GM19193 (cell line): ENCODE measurements at regions not wholly inside any gene's neighbourhood (a gene's known extent, or its start where the extent isn't known, plus 50 kb on each side); places are given as distances from the start of the nearest gene placed in this dataset.

Experiments used
- POLR2A ChIP-seq: IDR thresholded peaks from 4 replicates; pipeline ENCODE4 v1.6.1; 2011; ENCODE audit not compliant: insufficient read depth, insufficient read length; ENCODE audit errors: extremely low read depth

- TF ChIP-seq POLR2A, result no peak
Measured at GRCh38 chr12:131589966-131590365, 120.9 kb upstream of the SFSWAP start.

DNA sequence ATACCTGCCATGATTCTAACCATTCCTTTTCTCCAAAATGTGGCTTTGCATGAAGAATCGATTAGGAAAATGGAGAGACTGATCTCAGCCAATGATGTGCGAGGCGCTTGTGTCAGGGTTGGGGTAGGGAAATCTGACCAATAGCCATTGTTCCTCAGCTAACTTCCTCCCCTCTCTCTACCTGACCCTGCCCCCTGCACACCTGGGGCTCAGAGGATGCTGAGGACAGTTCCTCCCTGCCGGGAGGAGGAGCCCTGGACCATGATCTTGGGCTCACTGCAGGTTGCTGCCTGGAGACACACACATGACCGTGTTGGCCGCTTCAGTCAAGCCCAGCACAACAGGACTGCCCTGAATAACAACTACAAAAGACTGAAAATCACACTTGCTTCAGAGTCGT is 119.8 kb upstream of the SFSWAP start:
- TF ChIP-seq POLR2A, result no peak

DNA sequence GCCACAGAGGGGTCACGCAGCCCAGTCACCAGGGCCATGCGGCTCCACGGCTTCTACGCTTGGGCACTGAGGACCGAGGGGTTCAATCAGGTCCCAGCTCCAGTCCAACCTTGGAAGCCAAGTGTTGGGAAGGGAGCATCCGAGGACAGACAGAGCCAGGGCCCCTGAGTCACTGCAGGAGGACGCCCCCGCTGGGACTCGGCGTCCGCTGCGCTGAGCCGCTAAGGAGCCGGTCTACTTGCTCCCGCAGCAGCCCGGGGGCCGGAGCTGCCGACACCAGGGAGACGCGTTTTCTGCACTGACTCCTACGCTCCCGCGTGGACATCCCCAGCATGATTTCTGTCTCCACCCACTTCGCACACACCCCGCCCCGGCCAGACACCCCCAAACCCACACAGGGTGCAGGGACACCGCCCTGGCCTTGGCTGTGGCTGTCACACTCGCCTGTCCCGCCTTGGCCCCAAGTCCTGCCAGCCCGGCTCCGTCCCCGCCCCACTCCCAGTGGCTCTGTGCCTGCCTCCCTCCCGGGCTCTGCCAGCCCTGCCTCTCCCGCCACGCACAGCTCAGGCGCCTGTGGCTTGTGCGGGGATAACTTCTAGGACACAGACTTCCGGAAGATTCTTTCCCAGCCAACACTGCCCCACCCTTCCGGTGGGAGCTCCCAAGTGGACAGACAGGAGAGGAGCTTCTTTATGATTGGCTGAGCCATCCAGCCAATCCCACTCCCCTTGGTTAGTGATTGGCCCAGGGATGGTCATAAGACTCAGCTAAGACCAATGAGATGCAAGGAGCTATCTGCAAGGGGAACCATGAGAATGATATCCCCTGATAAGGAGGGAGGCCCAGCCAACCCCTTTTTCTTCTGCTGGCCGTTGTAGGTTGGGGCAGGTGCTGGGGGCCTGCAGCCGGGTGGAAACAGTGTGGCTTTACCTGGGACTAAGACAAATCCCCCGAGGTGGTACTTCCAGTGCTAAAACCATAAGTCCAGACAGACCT is 118.9 kb upstream of the SFSWAP start:
- TF ChIP-seq POLR2A, result no peak

DNA sequence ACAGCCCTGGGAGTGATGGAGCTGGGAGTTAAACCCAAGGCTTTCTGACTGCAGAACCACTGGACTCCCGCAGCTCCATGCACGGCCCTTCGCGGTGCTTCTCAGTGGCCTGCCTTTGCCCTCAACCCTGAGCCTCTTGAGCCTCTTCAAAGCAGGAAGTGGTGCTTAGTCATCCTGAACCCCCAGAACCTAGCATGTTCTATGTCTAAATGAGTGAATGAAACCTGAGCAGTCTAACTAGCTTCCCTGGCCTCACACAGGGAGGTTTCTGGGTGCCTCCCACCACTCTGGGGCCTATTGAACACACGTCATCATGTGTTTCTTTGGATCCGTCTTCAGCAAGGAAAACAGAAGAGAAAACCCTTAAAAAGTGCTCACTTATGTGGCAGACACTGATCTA is 117.9 kb upstream of the SFSWAP start:
- no peak for TF ChIP-seq POLR2A

GRCh38 chr12:131593406-131593805 is 117.5 kb upstream of the SFSWAP start:
- no peak for TF ChIP-seq POLR2A

- no peak for TF ChIP-seq POLR2A
Measured at GRCh38 chr12:131596115-131596514, 114.8 kb upstream of the SFSWAP start.

DNA sequence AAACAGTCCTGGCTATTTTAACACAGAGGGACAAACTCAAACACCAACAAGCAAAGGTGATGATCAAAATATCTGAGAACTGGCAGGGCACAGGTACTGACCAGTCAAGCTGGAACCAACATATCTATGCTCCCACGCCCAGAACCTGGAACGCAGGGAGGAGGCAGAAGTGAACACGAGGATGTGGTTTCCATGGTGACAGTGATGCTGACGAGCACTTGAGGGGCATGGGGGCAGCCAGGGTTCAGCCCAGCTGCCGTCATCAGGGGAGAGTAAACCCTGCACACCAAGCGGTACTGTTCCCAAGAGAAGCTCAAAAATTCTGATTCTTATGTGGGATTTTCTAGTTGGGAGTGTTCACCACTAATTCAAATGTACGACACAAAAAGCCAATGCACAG is 113.6 kb upstream of the SFSWAP start:
- no peak for TF ChIP-seq POLR2A

GRCh38 chr12:131598717-131599116 is 112.2 kb upstream of the SFSWAP start:
- TF ChIP-seq POLR2A, result no peak

GRCh38 chr12:131599190-131600159 is 111.4 kb upstream of the SFSWAP start:
- no peak for TF ChIP-seq POLR2A

GRCh38 chr12:131600160-131600532 is 110.7 kb upstream of the SFSWAP start:
- no peak for TF ChIP-seq POLR2A

DNA sequence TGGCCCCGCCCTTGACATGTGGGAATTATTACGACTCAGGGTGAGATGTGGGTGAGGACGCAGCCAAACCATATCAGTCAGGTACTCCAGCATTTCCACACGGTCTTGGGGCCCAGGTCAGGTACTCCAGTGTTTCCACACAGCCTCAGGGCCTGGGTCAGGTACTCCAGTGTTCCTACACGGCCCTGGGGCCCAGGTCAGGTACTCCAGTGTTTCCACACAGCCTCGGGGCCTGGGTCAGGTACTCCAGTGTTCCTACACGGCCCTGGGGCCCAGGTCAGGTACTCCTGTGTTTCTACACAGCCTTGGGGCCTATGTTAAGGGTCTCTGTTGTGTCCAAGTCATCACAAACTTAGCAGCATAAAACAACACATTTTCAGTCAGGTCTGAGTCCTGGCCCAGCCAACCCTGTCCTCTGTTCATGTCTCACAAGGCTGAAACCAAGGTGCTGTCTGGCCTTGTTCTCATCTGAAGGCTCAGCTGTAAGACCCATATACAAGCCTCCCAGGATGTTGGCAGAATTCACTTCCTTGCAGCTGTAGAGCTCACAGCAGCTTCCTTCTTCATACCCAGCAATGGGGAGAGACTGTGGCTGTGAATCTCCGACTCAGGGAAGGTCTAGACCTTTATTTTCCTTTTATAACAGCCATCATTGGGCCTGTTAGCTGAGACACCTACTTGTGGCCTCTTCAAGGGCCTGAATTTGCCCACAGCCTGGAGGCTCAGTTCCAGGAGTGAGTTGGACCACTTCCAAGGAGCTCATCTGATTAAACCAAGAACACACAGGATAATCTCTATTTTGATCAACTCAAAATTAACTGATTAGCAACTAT is 107.6 kb upstream of the SFSWAP start:
- TF ChIP-seq POLR2A, result no peak

GRCh38 chr12:131603939-131604795 is 106.7 kb upstream of the SFSWAP start:
- TF ChIP-seq POLR2A, result no peak

DNA sequence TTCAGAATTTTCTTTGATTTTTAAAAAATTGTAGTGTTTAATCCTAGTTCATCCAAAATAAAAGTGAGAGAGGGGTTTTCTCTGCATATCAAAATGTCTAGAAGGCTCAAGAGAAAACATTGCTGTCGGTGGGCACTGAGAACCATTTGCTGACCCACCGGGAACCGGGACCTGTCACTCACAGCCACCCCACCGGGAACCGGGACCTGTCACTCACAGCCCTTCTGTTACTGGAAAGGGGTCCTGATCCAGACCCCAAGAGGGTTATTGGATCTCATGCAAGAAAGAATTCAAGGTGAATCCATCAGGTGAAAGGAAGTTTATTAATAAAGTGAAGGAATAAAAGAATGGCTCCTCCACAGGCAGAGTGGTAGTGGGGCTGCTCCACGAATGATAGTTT is 106.0 kb upstream of the SFSWAP start:
- TF ChIP-seq POLR2A, result no peak
